HL-60 (cell line): ENCODE measurements at regions not wholly inside any gene's neighbourhood (a gene's known extent, or its start where the extent isn't known, plus 50 kb on each side); places are given as distances from the start of the nearest gene placed in this dataset.

Experiments used
- DNase-seq, 2 experiments: peaks; one replicate each; pipeline ENCODE4 v3.0.0-alpha.2; 2010 to 2020; ENCODE audit warnings: low read depth in 1 of 2, low spot score in 1 of 2
- H3K27ac ChIP-seq: fragments of 250-450 bp; sonication (Bioruptor Pico); replicated peaks from 2 replicates; pipeline ENCODE4 v1.5.1; 2020; ENCODE audit warnings: mild to moderate bottlenecking, moderate library complexity
- H3K27me3 ChIP-seq: fragments of 250-450 bp; sonication (Bioruptor Pico); 2 replicates; pipeline ENCODE4 v1.5.1; 2021; ENCODE audit warnings: mild to moderate bottlenecking, moderate library complexity; ENCODE audit not compliant: insufficient read depth, poor library complexity, severe bottlenecking
- H3K4me3 ChIP-seq: replicated peaks from 2 replicates; pipeline ENCODE4 v1.5.1; 2011; ENCODE audit warnings: mild to moderate bottlenecking, control low read depth, low read length; ENCODE audit not compliant: insufficient read depth
- GABPA ChIP-seq: IDR thresholded peaks from 2 replicates; pipeline ENCODE4 v1.6.1; 2012; ENCODE audit warnings: low read depth
- POLR2AphosphoS5 ChIP-seq: IDR thresholded peaks from 2 replicates; pipeline ENCODE4 v1.6.1; 2012; ENCODE audit warnings: low read depth
- SPI1 ChIP-seq: IDR thresholded peaks from 2 replicates; pipeline ENCODE4 v1.6.1; 2012; ENCODE audit warnings: low read depth, mild to moderate bottlenecking, borderline replicate concordance
- TF ChIP-seq, protein P1 (sequence below): IDR thresholded peaks from 2 replicates; pipeline ENCODE4 v1.6.1; 2012; ENCODE audit warnings: low read depth; ENCODE audit not compliant: insufficient replicate concordance
- TF ChIP-seq, protein P2 (sequence below): IDR thresholded peaks from one replicate; pipeline ENCODE4 v1.5.1; 2011; ENCODE audit warnings: low read length, control low read depth, inconsistent platforms; ENCODE audit not compliant: insufficient read depth

DNA sequence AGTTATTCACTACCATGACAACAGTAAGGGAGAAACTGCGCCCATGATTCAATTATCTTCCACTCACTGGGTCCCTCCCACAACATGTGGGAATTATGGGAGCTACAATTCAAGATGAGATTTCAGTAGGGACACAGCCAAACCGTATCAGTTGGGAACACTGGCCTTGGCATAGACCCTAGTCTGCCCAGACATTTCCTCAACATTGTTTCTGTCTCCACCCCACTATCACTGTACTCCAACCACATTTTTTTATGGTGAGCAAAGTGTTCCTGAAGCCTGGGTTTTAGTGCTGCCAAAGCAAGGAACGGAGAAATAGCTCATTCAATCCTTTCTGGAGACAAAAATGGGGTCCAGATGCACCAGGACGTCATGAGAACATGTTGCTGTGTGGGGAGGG, 122.6 kb upstream of the CCDC179 start:
- TF ChIP-seq, protein P1, sequence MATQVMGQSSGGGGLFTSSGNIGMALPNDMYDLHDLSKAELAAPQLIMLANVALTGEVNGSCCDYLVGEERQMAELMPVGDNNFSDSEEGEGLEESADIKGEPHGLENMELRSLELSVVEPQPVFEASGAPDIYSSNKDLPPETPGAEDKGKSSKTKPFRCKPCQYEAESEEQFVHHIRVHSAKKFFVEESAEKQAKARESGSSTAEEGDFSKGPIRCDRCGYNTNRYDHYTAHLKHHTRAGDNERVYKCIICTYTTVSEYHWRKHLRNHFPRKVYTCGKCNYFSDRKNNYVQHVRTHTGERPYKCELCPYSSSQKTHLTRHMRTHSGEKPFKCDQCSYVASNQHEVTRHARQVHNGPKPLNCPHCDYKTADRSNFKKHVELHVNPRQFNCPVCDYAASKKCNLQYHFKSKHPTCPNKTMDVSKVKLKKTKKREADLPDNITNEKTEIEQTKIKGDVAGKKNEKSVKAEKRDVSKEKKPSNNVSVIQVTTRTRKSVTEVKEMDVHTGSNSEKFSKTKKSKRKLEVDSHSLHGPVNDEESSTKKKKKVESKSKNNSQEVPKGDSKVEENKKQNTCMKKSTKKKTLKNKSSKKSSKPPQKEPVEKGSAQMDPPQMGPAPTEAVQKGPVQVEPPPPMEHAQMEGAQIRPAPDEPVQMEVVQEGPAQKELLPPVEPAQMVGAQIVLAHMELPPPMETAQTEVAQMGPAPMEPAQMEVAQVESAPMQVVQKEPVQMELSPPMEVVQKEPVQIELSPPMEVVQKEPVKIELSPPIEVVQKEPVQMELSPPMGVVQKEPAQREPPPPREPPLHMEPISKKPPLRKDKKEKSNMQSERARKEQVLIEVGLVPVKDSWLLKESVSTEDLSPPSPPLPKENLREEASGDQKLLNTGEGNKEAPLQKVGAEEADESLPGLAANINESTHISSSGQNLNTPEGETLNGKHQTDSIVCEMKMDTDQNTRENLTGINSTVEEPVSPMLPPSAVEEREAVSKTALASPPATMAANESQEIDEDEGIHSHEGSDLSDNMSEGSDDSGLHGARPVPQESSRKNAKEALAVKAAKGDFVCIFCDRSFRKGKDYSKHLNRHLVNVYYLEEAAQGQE, result no peak
- H3K27me3 ChIP-seq, result no peaks in the 10 kb centered on the region
- no peak overlapping the region for H3K27ac ChIP-seq
- DNase-seq, result no peak
- no peak overlapping the region for H3K4me3 ChIP-seq

DNA sequence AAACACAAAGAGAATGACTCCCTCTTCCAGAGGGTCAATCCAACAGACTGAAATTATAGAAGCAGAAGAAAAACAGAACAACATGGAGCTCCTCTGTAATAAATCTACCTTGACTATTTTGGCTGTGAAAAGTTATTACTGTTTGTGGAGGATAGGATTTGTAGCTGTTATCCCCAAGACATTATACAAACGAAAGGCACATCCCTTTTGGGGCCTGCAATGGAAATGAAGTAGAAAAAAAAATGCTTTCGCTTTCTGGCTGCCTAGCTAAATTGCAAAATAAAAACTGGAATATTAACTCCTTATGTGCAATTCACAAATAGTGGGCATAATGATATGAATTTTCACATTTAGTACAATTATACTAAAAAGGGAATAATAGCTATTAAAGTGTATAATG, 123.8 kb upstream of the CCDC179 start:
- Histone ChIP-seq H3K4me3 (no peak overlapping the region), H3K27me3 (no peaks in the 10 kb centered on the region), H3K27ac (no peak overlapping the region)
- no peak for DNase-seq
- TF ChIP-seq, protein P2, sequence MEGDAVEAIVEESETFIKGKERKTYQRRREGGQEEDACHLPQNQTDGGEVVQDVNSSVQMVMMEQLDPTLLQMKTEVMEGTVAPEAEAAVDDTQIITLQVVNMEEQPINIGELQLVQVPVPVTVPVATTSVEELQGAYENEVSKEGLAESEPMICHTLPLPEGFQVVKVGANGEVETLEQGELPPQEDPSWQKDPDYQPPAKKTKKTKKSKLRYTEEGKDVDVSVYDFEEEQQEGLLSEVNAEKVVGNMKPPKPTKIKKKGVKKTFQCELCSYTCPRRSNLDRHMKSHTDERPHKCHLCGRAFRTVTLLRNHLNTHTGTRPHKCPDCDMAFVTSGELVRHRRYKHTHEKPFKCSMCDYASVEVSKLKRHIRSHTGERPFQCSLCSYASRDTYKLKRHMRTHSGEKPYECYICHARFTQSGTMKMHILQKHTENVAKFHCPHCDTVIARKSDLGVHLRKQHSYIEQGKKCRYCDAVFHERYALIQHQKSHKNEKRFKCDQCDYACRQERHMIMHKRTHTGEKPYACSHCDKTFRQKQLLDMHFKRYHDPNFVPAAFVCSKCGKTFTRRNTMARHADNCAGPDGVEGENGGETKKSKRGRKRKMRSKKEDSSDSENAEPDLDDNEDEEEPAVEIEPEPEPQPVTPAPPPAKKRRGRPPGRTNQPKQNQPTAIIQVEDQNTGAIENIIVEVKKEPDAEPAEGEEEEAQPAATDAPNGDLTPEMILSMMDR, result no peak
- TF ChIP-seq SPI1, result no peak
- TF ChIP-seq POLR2AphosphoS5, result no peak
- TF ChIP-seq, protein P1, result no peak

DNA sequence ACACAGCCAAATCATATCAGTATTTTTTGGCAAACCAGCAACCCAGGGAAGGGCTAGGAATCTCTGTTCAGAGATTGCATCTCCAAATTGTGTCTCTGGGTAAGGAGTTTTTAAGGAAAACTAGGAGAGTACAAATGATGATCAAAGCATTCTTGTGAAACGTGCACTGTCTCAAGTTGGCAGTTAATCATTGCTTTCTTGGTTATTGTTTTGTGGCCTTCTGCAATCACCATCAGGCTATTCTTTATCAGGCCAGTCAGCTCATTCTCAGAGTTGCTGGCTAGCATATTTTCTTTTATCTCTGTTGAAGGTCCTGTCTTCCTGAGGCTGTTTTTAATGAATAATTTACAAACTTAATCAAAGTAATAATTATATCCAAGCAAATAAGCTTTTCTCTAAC, 129.1 kb upstream of the CCDC179 start:
- no peak for TF ChIP-seq SPI1
- Histone ChIP-seq H3K27me3 (no peaks in the 10 kb centered on the region), H3K4me3 (no peak overlapping the region)

DNA sequence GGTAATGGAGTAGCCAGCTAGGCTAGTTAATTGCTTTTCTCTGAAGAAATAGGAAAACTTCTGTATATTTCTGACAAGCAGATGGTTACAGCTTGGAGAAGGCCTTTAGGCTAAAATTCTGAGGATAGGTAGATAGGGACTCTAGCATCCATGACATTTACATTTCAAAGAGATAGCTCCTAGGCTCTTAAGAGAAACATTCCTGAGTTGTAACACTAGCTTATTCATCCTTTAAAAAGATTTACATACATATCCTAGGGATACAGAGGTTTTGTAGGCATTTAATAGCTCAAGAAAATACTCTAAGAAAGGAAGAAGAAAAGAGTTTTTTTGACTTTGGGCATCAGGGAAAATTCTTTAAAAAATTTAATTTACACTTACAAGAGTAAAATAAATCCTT, 130.9 kb upstream of the CCDC179 start:
- TF ChIP-seq GABPA (no peak), SPI1 (no peak), POLR2AphosphoS5 (no peak)
- TF ChIP-seq, protein P2, result no peak
- TF ChIP-seq, protein P1, result no peak
- H3K27me3 ChIP-seq, result no peaks in the 10 kb centered on the region
- H3K4me3 ChIP-seq, result no peak overlapping the region
- DNase-seq, result no peak
- no peak overlapping the region for H3K27ac ChIP-seq

More for the DNA sequence above, 129.1 kb upstream of the CCDC179 start:
- no peak for DNase-seq
- no peak overlapping the region for H3K27ac ChIP-seq
